ENCODE measurements at regions not wholly inside any gene's neighbourhood (a gene's known extent, or its start where the extent isn't known, plus 50 kb on each side); places are given as distances from the start of the nearest gene placed in this dataset.

GRCh38 chr2:198326431-198326830, 522.0 kb downstream of the PLCL1 start:
- no peak for TF ChIP-seq CTCF (conservative IDR thresholded peaks at IDR 0.05)
- H3K9me3 Mint-ChIP-seq = no peaks in the 10 kb centered on the region
- Histone ChIP-seq H3K36me3 (ENCODE audit: control insufficient read depth, insufficient read depth, low read length) (no peaks in the 10 kb centered on the region), H3K9me3 (ENCODE audit: control insufficient read depth, low read length) (no peaks in the 10 kb centered on the region), H3K27ac (ENCODE audit: low read depth, low read length) (no peak overlapping the region), H3K4me3 (ENCODE audit: low read length) (no peak overlapping the region), H3K4me1 (ENCODE audit: control insufficient read depth, insufficient read depth, low read length) (no peaks in the 10 kb centered on the region), H3K27me3 (ENCODE audit: control insufficient read depth, insufficient read depth, low read length, poor library complexity, severe bottlenecking) (no peaks in the 10 kb centered on the region), H3K9ac (ENCODE audit: extremely low read depth, low read length, poor library complexity, severe bottlenecking) (no peak overlapping the region)
- H3K4me3 Mint-ChIP-seq = no peak overlapping the region
- no peak overlapping the region for H3K27ac Mint-ChIP-seq
- 89% methylated on average over 1 of the region's 1 CpG; no CpG with 5 or more reads in 1 of the 2 experiments for WGBS, 2 experiments (ENCODE audit: insufficient coverage in 1 of 2, insufficient read length in 1 of 2)
- no peaks in the 10 kb centered on the region for H3K36me3 Mint-ChIP-seq (ENCODE audit: low read depth)
- no peak for DNase-seq
- no peaks in the 10 kb centered on the region for H3K27me3 Mint-ChIP-seq (ENCODE audit: insufficient read depth)
- no peaks in the 10 kb centered on the region for H3K4me1 Mint-ChIP-seq

- H3K9ac ChIP-seq (ENCODE audit: extremely low read depth, low read length, poor library complexity, severe bottlenecking) = no peak overlapping the region
- no peak overlapping the region for H3K27ac ChIP-seq (ENCODE audit: low read depth, low read length)
- no peak overlapping the region for H3K4me3 Mint-ChIP-seq
- no peaks in the 10 kb centered on the region for H3K27me3 ChIP-seq (ENCODE audit: control insufficient read depth, insufficient read depth, low read length, poor library complexity, severe bottlenecking)
- no peaks in the 10 kb centered on the region for H3K36me3 ChIP-seq (ENCODE audit: control insufficient read depth, insufficient read depth, low read length)
- WGBS, 2 experiments (ENCODE audit: insufficient coverage in 1 of 2, insufficient read length in 1 of 2) = 100% methylated on average over 2 of the region's 2 CpGs; no CpG with 5 or more reads in 1 of the 2 experiments
- no peaks in the 10 kb centered on the region for H3K4me1 Mint-ChIP-seq
- no peak for TF ChIP-seq CTCF (conservative IDR thresholded peaks at IDR 0.05)
- H3K4me1 ChIP-seq (ENCODE audit: control insufficient read depth, insufficient read depth, low read length) = no peaks in the 10 kb centered on the region
- H3K9me3 ChIP-seq (ENCODE audit: control insufficient read depth, low read length) = no peaks in the 10 kb centered on the region
- no peak for DNase-seq
- no peaks in the 10 kb centered on the region for H3K27me3 Mint-ChIP-seq (ENCODE audit: insufficient read depth)
- no peak overlapping the region for H3K4me3 ChIP-seq (ENCODE audit: low read length)
- no peaks in the 10 kb centered on the region for H3K9me3 Mint-ChIP-seq
- H3K36me3 Mint-ChIP-seq (ENCODE audit: low read depth) = no peaks in the 10 kb centered on the region
- H3K27ac Mint-ChIP-seq = no peak overlapping the region
These were observed 521.0 kb downstream of the PLCL1 start for GRCh38 chr2:198325359-198325758.

- H3K4me3 ChIP-seq (ENCODE audit: low read length) = no peak overlapping the region
- H3K9me3 Mint-ChIP-seq = no peaks in the 10 kb centered on the region
- no peaks in the 10 kb centered on the region for H3K36me3 ChIP-seq (ENCODE audit: control insufficient read depth, insufficient read depth, low read length)
- H3K4me1 Mint-ChIP-seq = no peaks in the 10 kb centered on the region
- no peaks in the 10 kb centered on the region for H3K27me3 ChIP-seq (ENCODE audit: control insufficient read depth, insufficient read depth, low read length, poor library complexity, severe bottlenecking)
- WGBS, 2 experiments (ENCODE audit: insufficient coverage in 1 of 2, insufficient read length in 1 of 2) = 90% methylated on average over 3 to 4 of the region's 4 CpGs
- H3K4me3 Mint-ChIP-seq = no peak overlapping the region
- no peaks in the 10 kb centered on the region for H3K27me3 Mint-ChIP-seq (ENCODE audit: insufficient read depth)
- DNase-seq = no peak
- no peaks in the 10 kb centered on the region for H3K9me3 ChIP-seq (ENCODE audit: control insufficient read depth, low read length)
- H3K27ac Mint-ChIP-seq = no peak overlapping the region
- H3K9ac ChIP-seq (ENCODE audit: extremely low read depth, low read length, poor library complexity, severe bottlenecking) = no peak overlapping the region
- no peak for TF ChIP-seq CTCF (conservative IDR thresholded peaks at IDR 0.05)
- no peaks in the 10 kb centered on the region for H3K4me1 ChIP-seq (ENCODE audit: control insufficient read depth, insufficient read depth, low read length)
- no peaks in the 10 kb centered on the region for H3K36me3 Mint-ChIP-seq (ENCODE audit: low read depth)
- no peak overlapping the region for H3K27ac ChIP-seq (ENCODE audit: low read depth, low read length)
These were observed 519.7 kb downstream of the PLCL1 start for GRCh38 chr2:198324071-198324470.

Data from endodermal cell (in vitro differentiated cells).